ENCODE measurements at regions not wholly inside any gene's neighbourhood (a gene's known extent, or its start where the extent isn't known, plus 50 kb on each side); places are given as distances from the start of the nearest gene placed in this dataset.

- no peak for TF ChIP-seq CTCF (IDR thresholded peaks at IDR 0.05; ENCODE audit: low read depth, low read length)
- TF ChIP-seq EZH2phosphoT487 (IDR thresholded peaks at IDR 0.05; ENCODE audit: low read depth) = no peak
Observed at GRCh38 chr20:22821796-22822195, 213.3 kb upstream of the SSTR4 start.

Measured in OCI-LY3 (cell line).